ENCODE measurements at regions not wholly inside any gene's neighbourhood (a gene's known extent, or its start where the extent isn't known, plus 50 kb on each side); places are given as distances from the start of the nearest gene placed in this dataset.
"Not testable (repeated sequence)": the region's sequence is repeated elsewhere in the genome, so short reads cannot be mapped to it uniquely, and the experiment has no call there.

DNA sequence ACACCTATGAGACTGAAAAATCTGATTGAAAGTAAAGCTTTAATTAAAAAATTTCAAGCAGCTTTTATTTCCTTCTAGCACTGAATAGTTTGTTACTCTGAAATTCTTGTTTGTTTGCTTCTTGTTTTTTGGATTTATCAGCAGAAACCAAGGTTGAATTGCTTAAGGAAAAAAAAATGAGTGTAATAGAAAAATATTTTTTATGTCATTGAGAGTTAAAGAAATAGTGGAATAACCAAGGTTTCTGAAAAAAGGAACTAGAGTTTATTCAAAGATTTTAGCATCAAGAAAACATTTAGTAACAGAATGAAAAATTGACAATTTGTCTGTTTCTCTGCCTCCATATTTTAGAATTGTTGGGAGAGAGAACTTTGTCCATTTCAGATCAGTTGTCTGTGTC, 1852.2 kb downstream of the PCDH7 start:
- DNase-seq (ENCODE audit: low spot score): no peak

DNA sequence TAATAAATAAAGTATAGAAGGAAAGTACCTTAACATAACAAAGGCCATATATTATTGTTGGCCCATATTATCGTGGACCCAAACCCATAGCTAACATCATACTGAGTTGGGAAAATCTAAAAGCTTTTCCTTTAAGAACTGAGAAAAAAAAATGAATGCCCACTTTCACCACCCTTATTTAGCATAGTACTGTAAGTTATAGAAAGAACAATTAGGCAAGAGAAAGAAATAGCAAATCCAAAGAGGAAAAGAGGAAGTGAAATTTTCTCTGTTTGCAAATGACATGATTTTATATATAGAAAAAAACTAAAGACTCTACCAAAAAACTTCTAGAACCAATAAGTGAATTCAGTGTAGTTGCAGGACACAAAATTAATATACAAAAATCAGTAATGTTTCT, 1854.6 kb downstream of the PCDH7 start:
- no peak for DNase-seq (ENCODE audit: low spot score)

DNA sequence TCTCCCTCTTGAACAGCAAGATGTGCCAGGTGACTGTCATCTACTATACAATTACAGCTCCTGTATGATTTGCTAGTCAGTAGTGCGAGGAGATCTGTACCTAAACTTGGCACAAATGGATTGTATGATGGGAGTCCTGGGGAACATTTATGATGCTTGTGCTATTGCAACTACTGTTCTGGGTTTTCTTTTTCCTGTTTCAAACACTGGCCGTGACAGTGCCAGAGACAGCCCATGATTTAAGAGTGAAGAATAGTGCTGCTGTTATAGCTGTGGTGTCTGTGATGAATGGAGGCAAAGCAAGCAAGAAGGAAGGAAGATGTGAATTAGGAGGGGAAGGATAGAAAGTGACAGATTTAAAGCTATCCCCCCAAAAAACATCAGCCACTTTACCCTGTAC, 1868.9 kb downstream of the PCDH7 start:
- no peak for DNase-seq (ENCODE audit: low spot score)

DNA sequence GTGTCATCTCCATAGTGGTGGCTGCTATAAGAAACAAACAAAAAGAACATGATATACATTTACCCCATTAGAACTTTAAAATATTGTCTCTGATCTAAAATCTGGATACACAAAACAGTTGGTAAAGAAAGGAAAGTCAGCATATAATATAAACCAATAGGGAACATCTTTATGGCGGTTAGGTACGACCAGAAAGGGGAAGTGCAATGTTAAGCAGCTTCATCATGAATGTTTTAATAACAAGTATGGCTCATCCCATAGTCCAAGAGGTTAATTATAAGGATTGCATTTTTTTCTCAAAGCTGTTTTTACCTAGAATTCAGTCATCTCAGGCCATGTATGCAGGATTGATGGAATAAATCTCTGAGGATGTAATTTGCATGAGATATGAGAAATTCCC, 1869.7 kb downstream of the PCDH7 start:
- no peak for DNase-seq (ENCODE audit: low spot score)

DNA sequence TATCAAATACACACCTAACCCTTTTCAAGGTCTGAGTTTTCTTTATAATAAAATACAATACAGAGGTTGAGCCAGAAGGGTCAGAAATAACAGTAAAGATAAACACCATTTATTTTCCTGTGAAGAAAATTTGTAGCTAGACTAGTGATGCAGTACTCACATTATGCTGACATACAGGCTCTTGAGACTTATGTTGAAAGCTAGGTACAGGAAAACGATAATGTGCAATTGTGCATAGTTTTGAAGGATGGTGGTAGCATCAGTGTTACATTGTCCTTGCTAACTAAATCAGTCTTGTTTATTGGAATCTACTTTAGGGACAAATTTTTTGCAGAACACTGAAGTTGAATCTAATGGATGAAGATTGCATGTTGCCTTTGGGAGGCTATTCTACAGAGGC, 1877.2 kb downstream of the PCDH7 start:
- no peak for DNase-seq (ENCODE audit: low spot score)

DNA sequence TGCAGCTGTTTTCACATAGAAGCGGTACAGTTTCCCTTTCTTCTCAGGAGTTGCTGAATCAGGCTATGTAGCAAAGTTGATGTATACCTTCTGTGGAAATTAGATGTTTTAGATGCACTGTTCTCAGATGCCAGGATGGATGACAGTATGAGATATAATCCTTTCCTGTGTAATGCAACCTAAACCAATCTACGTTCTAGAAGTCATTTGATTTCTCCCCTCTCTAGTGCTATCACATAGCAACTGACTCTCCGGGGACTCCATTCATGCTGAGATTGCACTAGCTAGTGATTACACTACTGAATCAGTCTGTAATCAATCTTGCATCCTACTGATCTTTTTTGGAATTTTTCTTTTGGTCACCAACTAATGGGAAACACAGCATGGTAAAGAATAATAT, 1881.7 kb downstream of the PCDH7 start:
- DNase-seq (ENCODE audit: low spot score): no peak

DNA sequence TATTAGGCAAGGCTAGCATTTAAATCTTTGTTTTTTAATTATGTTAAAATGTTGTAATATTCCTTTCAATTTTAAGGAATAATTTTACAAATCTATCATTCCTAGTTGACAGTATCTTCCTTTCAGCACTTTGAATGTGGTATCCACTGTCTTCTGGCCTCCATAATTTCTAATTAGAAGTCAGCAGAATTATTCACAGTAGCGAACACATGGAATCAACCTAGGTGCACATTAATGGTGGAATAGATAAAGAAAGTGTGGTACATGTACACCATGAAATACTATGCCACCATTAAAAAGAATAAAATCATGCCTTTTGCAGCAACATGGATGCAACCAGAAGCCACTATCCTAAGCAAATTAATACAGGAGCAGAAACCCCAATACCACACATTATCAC, 1887.8 kb downstream of the PCDH7 start:
- DNase-seq (ENCODE audit: low spot score): no peak

DNA sequence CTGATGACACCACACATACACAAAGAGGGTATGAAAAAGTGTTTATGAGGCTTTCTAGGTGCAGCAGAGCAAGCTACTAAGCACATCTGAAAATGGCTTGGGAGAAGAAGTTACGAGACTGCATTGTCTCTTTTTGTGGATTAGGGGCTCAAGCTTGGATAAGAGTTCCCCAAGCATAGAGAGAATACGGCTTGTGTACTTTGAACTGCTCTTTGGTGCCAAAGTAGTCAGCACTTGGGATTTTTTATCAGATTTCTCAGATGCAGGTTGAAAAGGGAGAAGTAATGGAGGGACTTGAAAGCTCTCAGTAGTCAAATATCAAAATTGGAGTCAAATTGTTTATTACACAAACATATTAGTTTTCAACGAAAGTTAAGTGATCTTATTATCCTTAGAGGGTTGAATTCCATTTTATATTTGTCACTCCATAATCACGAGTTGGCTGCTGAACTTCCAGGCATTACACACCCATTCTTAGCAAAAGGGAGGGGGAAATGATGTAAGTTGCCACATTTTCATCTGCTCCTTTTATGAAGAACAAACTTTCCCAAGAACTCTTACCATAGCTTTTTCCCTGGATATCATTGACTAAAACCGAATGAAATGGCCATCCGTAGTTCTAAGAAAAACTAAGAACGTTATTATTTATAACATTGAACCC, 1904.9 kb downstream of the PCDH7 start:
- DNase-seq (ENCODE audit: low spot score): no peak

DNA sequence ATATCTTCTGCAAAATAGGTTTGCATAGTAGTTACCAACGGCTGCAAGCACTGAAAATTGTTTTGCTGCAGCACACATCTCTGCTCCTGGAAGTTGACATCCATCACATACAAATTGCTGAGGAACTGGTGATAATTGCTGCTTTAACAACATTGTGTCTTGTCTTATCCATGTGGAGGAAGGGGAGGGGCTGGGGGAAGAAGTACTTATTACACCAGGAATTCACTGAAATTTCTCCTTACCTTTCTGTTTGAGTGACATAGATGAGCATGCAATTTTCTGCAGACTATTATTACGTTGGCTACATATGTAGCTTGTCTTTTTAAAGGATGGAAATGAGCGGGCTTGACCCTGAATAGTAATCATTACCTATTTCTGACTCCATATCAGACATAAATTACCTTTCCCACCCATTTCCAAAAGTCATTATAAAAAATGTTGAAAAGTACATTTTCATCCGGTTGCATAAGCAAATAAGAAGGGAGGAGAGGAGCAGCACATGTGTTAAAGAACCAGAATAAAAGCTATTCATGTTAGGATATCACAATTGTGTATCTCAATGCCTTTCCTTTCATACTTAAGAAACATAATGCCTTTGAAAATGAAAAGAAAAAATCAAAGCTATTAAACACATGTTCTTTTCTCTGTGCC, 1905.6 kb downstream of the PCDH7 start:
- no peak for DNase-seq (ENCODE audit: low spot score)

DNA sequence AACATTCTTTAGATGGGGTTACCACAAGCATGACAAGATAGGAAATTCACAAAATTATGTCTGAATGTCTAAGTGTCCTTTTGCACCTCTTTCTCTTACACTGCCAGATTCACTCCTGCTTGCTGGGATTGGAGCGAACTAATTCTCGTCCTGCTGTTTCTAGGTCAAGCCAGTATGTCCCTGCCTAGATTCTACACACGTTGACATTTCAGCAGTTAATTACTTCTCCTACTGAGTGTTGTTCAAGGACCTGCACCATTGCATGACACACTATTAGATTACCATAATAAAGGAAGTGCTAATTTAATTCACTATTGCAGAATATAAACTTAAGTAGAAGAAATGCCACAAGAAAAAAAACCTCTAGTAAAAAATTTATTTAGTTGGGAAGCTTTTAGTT, 1911.7 kb downstream of the PCDH7 start:
- DNase-seq (ENCODE audit: low spot score): no peak

DNA sequence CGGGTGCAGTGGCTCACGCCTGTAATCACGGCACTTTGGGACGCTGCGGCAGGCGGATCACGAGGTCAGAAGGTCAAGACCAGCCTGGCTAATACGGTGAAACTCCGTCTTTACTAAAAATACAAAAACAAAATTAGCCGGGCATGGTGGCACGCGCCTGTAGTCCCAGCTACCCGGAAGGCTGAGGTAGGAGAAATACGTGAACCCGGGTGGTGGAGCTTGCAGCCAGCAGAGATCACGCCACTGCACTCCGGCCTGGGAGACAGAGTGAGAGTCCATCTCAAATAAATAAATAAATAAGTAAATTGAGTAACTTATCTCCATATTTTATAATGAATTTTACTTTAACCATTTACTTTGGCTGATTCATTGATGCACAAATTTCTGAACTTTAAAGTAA, 1913.3 kb downstream of the PCDH7 start:
- no peak for DNase-seq (ENCODE audit: low spot score)

DNA sequence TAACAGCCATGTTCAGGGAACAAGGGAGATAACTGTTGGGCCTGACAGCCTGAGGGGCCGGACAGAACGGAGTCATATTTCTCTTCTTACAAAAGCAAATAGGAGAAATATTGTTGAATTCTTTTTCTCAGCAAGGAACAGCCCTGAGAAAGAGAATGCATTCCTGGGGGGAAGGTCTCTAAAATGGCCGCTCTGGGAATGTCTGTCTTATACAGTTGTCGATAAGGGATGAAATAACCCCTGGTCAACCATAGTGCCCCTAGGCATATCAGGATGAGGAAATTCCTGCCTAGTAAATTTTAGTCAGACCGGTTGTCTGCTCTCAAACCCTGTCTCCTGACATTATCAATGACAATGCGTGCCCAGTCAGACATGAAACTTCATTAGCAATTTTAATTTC, 1925.5 kb downstream of the PCDH7 start:
- DNase-seq (ENCODE audit: low spot score): no peak

DNA sequence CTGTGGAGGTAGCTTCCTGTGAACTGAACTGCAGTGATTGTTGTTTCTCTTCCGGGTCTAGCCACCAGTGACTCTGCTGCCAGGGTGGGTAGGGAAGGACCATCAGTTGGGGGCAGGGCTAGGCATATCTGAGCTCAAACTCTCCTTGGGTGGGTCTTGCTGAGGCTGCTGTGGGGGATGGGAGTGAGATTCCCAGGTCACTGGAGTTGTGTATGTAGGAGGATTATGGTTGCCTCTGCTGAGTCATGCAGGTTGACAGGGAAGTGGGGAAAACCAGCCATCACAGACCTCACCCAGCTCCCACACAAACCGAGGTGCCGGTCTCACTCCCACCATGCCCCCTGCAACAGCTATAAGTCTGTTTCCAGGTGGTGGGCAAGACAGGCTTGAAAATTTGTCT, 1937.8 kb downstream of the PCDH7 start:
- no peak for DNase-seq (ENCODE audit: low spot score)

DNA sequence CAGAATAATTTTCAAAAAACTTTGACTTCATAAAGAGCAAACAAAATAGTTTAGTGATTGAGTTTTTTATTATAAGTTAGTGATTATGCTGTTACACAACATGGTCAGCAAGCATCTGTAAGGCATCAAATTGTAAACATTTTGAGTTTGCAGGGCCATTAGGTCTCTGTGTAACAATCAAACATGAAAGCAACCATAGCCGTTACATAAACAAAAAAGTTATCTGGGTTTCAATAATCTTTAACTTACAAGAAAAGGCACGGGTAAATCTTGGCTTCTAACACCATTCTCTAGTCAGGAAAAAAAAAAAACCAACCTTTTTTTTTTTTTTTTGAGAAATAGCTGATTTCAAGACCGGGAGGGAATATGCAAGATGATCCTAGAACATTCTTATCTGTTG, 1941.1 kb downstream of the PCDH7 start:
- no peak for DNase-seq (ENCODE audit: low spot score)

DNA sequence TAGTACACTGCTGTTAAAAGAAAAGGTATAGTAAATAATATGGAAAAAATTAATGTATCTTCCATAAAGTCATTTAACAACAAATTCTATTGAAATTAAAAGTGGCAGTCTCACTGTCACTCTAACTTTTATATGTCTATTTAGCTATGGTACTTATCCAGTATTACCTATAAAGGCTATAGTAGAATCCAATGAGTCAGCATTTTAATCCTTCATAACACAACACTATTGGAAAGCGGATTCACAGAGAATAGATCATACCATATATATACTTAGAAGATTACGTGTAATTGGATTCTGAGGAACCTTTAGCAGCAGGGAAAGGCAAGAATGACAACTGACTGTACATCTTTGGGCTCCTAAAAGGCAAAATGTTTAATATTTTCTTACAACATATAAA, 1942.6 kb downstream of the PCDH7 start:
- no peak for DNase-seq (ENCODE audit: low spot score)

DNA sequence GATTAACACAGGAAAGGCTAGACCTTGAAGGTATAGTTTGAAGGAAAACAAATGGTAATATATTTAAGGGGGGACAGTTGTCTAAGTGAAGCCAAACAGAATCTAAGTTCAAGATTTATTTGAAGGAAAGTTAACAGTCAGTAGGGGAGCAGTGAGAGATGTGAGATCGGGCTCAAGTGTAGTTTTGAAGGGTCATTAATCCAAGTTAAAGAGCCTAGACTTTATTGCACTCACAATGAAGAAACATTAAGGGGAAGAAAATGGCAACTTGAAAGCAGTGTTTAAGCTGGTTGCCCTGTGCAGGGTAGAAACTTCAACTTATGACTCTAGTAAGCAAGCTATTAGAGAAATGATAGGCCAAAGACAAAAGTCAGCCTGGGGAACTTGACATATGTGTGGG, 1952.2 kb downstream of the PCDH7 start:
- no peak for DNase-seq (ENCODE audit: low spot score)

DNA sequence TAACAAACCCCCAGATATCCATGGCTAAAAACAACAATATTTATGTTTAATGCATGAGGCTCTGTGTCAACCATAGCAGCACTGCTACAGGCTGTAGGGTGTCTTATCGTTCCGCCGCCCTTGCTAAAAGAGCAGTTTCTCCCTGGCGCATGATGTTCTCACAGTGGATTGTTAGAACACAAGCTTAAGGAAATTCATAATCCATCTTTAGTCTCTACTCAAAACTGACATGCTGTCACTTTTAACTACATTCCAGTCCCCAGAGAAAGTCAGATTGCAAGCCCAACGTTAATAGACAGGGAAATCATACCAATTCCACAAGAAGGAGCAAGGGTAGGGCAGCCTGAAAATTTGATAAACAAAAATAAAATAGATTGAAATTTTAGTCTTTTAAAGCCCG, 1960.8 kb downstream of the PCDH7 start:
- no peak for DNase-seq (ENCODE audit: low spot score)

DNA sequence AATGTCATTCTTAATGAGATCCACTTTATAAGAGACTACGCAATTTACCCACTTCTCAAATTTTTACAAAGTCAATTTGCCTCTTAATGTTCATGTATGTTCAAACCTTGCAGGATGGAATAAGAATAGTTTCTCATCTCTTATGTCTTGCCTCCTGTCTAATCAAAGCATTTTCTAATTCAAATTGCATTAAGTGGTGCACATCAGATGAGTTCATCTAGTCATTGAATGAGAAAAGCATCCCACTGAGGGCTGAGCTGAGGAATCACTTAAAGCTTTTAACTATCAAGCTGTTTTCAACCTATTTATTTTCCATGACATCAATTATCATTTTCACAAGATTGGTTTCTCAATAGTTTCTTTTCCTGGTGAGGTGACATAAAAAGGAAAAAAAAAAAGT, 1964.0 kb downstream of the PCDH7 start:
- DNase-seq (ENCODE audit: low spot score): no peak

DNA sequence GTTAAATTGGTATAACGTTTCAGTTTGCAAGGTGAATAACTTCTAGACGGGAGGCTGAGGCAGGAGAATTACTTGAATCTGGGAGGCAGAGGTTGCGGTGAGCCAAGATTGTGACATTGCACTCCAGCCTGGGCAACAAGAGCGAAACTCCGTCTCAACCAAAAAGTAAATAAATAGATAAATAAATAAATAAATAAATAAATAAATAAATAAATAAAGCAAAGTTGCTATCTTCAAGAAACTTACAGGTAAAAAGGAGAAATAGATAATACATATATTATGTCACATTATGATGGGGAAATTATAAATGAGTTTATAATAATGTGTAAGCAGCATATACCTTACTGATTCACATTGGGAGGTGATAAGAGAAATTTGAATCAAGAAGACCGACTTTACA, 1966.0 kb downstream of the PCDH7 start:
- DNase-seq (ENCODE audit: low spot score): no peak

DNA sequence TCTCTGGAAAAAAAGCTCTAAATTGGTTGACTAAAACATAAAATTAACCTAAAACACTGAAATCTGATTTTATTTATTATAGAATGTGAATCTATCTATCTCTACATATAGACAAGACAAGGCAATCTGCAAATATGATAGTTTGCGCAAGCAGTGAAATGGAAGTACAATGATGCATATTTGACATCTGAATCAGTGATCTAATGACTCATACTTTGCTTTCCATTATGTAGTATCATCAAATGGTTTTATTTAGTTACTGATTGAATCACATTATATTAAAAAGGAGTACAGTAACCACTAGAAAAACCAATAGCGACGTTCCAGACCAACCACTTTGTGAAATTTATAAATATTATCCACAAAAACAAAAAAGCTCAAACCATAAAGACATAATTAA, 1969.3 kb downstream of the PCDH7 start:
- no peak for DNase-seq (ENCODE audit: low spot score)

DNA sequence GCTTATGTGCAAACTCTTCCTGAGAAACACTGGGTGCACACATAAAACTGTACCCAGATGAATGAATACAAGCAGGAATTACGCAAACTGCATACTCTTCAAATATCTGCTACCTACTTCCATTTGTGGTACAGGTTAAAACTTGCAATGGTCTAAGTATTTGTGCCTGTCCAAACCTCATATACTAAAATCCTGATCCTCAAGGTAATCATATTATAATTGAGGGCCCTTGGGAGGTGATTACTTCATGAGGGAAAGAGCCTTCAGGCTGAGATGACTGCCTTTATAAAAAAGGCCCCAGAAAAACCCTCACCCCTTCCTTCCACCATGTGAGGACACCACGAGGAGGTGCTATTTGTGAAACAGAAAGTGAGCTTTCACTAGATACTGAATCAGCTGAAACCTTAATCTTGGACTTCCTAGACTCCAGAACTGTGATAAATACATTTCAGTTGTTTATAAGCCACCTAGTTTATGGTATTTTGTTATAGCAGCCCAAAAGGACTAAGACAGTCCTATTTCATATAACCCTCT, 1977.2 kb downstream of the PCDH7 start:
- no peak for DNase-seq (ENCODE audit: low spot score)

DNA sequence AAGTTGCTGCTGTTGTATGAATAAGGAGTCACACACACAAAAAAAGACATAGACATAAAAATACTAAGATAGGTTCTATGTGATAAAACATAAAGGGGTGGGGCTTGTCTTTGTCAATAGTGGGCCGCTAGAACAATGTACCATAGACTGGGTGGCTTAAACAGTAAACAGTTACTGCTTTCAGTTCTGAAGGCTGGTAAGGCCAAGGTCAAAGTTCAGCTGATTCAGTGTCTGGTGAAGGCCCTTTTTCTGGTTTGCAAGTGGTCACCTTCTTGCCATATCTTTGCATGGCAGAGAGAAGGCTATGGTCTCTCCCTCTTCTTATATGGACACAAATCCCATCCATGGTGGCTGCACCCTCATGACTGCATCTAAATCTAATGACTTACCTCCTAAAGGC, 1980.7 kb downstream of the PCDH7 start:
- DNase-seq (ENCODE audit: low spot score): no peak

DNA sequence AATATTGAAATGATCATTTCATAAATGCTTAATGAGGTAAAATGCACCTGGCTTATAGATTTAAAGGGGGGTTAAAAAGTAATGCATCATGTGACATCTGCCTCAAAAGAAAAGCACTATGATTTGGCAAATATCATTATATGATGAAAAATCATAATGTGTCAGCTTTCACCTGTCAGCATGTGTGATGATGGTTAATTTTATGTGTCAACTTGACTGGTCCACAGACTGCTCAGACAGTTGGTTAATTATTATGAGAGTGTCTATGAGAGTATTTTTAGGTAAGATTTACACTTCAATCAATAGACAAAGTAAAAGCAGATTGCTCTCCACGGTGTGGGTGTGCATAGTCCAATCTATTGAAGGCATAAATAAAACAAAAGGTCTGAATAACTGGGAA, 1986.7 kb downstream of the PCDH7 start:
- no peak for DNase-seq (ENCODE audit: low spot score)

DNA sequence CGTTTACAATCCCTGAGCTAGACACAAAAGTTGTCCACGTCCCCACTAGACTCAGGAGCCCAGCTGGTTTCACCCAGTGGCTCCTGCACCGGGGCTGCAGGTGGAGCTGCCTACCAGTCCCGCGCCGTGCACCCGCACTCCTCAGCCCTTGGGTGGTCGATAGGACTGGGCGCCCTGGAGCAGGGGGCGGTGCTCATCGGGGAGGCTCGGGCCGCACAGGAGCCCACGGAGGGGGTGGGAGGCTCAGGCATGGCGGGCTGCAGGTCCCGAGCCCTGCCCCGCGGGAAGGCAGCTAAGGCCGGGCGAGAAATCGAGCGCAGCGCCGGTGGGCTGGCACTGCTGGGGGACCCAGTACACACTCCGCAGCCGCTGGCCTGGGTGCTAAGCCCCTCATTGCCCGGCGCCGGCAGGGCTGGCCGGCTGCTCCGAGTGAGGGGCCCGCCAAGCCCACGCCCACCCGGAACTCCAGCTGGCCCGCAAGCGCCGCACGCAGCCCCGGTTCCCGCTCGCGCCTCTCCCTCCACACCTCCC, 1996.0 kb downstream of the PCDH7 start:
- not testable (repeated sequence) for DNase-seq (ENCODE audit: low spot score)
